Bronchial epithelial cell (primary cell): ENCODE measurements at regions not wholly inside any gene's neighbourhood (a gene's known extent, or its start where the extent isn't known, plus 50 kb on each side); places are given as distances from the start of the nearest gene placed in this dataset.

Source experiments
- DNase-seq: peaks from one replicate; pipeline ENCODE4 v3.0.0-alpha.2; 2010; ENCODE audit warnings: low read depth
- FAIRE-seq: peaks from 2 replicates; lab custom pipeline; 2011; peaks lifted over from hg19 to GRCh38; lab: Jason Lieb, UNC
- H3K27me3 ChIP-seq: 2 replicates; pipeline ENCODE4 v1.5.1; 2011; ENCODE audit warnings: low read length; ENCODE audit not compliant: control insufficient read depth, insufficient read depth
- H3K36me3 ChIP-seq: 2 replicates; pipeline ENCODE4 v1.5.1; 2011; ENCODE audit warnings: low read length; ENCODE audit not compliant: control insufficient read depth, insufficient read depth
- H3K4me3 ChIP-seq: 2 replicates; pipeline ENCODE4 v1.5.1; 2011; ENCODE audit warnings: mild to moderate bottlenecking, low read depth, low read length, control low read depth
- TF ChIP-seq, protein P1 (sequence below): IDR thresholded peaks from 2 replicates; pipeline ENCODE4 v1.5.1; 2011; ENCODE audit warnings: mild to moderate bottlenecking, moderate library complexity, low read length, control low read depth, inconsistent platforms; ENCODE audit not compliant: insufficient read depth, severe bottlenecking

DNA sequence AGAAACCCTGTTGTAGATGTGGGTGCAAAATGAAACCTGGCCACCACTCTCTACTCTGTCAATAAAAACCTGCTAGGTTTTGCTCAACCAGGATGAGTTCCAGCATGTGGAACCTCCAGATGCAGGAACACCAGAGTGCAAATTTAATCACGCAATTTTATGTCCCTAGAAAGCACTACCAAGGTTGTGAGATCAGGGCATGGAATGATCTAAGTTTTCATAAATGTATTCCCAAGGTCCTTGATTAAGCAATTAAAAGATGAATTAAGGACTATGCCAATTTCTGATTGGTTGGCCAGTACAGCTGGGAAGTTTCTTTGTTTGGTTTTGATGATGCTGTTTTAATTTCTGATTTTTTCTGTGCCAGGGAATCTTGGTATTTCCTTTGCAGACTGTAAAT, 179.2 kb downstream of the KCNS3 start:
- TF ChIP-seq, protein P1, sequence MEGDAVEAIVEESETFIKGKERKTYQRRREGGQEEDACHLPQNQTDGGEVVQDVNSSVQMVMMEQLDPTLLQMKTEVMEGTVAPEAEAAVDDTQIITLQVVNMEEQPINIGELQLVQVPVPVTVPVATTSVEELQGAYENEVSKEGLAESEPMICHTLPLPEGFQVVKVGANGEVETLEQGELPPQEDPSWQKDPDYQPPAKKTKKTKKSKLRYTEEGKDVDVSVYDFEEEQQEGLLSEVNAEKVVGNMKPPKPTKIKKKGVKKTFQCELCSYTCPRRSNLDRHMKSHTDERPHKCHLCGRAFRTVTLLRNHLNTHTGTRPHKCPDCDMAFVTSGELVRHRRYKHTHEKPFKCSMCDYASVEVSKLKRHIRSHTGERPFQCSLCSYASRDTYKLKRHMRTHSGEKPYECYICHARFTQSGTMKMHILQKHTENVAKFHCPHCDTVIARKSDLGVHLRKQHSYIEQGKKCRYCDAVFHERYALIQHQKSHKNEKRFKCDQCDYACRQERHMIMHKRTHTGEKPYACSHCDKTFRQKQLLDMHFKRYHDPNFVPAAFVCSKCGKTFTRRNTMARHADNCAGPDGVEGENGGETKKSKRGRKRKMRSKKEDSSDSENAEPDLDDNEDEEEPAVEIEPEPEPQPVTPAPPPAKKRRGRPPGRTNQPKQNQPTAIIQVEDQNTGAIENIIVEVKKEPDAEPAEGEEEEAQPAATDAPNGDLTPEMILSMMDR = no peak
- Histone ChIP-seq H3K27me3 (no peaks in the 10 kb centered on the region), H3K4me3 (no peak overlapping the region), H3K36me3 (no peaks in the 10 kb centered on the region)
- FAIRE-seq = no peak
- no peak for DNase-seq

DNA sequence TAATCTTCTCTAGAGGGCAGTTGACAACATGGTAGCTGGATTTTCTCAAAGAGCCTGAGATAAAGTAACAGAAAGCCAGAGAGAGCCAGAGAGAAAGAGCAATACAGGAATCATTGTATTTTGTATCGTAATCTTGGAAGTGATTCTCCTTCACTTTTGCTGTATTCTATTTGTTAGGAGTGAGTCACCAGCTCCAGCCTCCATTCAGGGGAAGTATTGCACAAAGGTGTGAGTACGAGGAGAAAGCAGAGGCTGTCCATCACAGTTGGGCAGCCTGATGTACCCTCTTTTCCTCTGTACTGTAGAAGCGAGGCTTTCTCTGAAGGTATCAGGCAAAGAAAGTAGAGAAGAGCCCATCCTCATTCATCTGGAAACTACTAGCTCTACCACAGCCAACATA, 176.8 kb downstream of the KCNS3 start:
- Histone ChIP-seq H3K27me3 (no peaks in the 10 kb centered on the region), H3K4me3 (no peak overlapping the region), H3K36me3 (no peaks in the 10 kb centered on the region)
- DNase-seq (peak; percentile 77), FAIRE-seq (peak; percentile 86)
- TF ChIP-seq, protein P1 = no peak

DNA sequence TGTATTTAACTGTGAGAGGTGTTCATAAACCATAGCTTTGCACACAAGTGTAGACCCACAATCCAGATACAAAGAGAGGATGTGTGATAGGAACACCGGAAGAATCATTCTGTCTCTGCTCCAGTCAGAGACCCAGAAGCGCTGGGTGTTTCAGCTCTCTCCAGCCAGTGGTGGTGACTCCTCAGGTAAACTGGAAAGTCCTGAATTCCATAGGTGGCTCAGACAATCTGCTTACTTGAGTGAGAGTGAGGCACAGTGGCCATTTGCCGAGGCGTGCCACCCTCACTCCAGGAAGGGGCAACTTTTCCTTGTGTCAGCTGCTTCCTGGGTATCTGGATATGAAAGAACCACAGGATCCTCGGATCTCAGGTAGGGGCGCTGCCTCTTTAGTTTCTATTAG, 171.5 kb downstream of the KCNS3 start:
- Histone ChIP-seq H3K27me3 (no peaks in the 10 kb centered on the region), H3K36me3 (no peaks in the 10 kb centered on the region), H3K4me3 (no peak overlapping the region)
- TF ChIP-seq, protein P1 = no peak
- peak; percentile 24 for DNase-seq
- no peak for FAIRE-seq

DNA sequence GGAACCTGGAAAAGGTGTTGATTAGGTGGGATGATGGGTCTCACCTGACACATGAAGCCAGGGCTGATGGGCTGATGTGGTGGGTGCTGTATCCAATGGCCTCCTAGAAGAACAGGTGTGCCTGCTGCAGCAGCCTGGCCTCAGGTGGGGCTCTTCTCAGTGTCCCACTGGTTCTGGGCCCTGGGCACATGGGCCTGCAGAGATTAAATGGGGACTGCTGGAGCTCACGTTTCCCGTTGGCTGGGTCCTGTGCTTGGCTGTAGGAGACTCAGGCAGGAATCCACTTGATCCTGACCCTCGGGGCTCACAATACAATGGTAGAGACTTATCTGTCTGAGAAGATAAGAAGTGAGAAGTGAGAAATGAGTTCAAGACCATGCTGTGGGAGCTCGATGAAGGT, 170.9 kb downstream of the KCNS3 start:
- Histone ChIP-seq H3K4me3 (no peak overlapping the region), H3K27me3 (no peaks in the 10 kb centered on the region), H3K36me3 (no peaks in the 10 kb centered on the region)
- TF ChIP-seq, protein P1 = no peak
- FAIRE-seq (peak; percentile 32), DNase-seq (no peak)

DNA sequence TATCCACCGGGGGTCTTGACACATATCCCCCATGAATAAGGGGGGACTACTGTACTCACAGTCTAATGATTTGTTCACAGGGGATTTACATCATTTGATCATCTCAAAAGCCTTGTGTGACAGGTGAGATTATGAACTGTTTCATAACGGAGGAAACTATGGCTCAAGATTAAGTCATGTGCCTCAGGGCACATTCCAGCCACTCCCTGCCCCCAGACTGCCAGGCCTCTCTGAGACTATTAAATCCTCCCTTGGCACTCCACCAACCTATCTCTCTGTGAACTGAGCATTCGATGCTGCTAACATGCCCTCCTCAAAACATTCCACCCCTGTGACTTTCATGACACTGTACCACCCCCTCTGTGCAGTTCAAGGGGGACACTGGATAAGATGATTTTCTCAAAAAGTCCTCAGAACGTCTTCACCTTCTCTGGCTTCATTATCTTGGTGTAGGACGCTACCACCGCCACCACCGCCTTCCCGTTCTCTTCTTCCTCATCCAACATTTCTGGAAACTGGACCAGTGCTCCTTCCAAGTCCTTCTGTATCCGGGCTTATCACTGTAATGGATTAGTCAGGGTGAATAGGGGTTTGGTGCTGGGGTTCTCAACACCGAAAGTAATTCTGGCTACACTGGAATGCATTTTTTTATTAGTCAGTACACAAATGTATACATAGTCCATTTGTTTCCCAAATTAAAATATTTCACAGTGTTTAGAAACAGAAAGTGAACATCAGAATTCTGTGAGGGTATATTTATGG, 169.6 kb downstream of the KCNS3 start:
- FAIRE-seq = peak; percentile 84
- Histone ChIP-seq H3K4me3 (no peak overlapping the region), H3K36me3 (no peaks in the 10 kb centered on the region), H3K27me3 (no peaks in the 10 kb centered on the region)
- DNase-seq = peak; percentile 96
- TF ChIP-seq, protein P1 = no peak

DNA sequence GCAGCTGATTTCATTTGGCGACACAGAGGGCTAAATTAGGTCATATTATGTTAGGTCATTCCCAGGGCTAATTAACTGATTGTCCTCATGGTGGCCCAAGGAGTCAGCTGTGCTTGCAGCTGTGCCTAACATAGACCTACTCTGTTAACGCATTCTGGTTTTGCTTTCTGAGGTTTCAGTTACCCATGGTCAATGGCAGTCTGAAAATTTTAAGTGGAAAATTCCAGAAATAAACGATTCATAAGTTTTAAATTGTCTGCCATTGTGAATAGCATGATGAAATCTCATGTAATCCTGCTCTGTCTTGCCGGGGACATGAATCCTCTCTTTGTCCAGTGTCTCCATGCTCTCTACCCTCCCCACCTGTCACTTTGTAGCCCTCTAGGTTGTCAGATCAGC, 168.7 kb downstream of the KCNS3 start:
- no peaks in the 10 kb centered on the region for H3K27me3 ChIP-seq
- TF ChIP-seq, protein P1 = no peak
- H3K4me3 ChIP-seq = no peak overlapping the region
- no peaks in the 10 kb centered on the region for H3K36me3 ChIP-seq
- DNase-seq = no peak
- no peak for FAIRE-seq
